ENCODE measurements at regions not wholly inside any gene's neighbourhood (a gene's known extent, or its start where the extent isn't known, plus 50 kb on each side); places are given as distances from the start of the nearest gene placed in this dataset.
"Not testable (repeated sequence)": the region's sequence is repeated elsewhere in the genome, so short reads cannot be mapped to it uniquely, and the experiment has no call there.

- CTCF ChIA-PET: interaction anchor here (0.8 kb wide), 1 partner anchor 9 kb away, joined by 3 read pairs; no protein-coding TSS in a partner anchor
- no peak overlapping the region for H2AFZ ChIP-seq (ENCODE audit: low read depth)
- no peak overlapping the region for H3K4me3 ChIP-seq (ENCODE audit: low read depth in 2 of 2, low read length in 1 of 2)
- H3K79me2 ChIP-seq (ENCODE audit: insufficient read depth): no peaks in the 10 kb centered on the region
- H3K36me3 ChIP-seq (replicated peaks in 1 of 2; ENCODE audit: control insufficient read depth in 1 of 2, insufficient read depth in 2 of 2, low read length in 1 of 2): no peaks in the 10 kb centered on the region
- H3F3A ChIP-seq (replicated peaks; ENCODE audit: insufficient read depth): no peaks in the 10 kb centered on the region
- no peaks in the 10 kb centered on the region for H3K9me2 ChIP-seq
- no peak overlapping the region for H3K9ac ChIP-seq
- H3K27me3 ChIP-seq (ENCODE audit: insufficient read depth): no peaks in the 10 kb centered on the region
- no peaks in the 10 kb centered on the region for H3K9me3 ChIP-seq
- no peaks in the 10 kb centered on the region; a peak in 1 of 4 replicates for H3K4me1 ChIP-seq (ENCODE audit: control insufficient read depth in 1 of 2, insufficient read depth in 2 of 2, low read depth in 1 of 2, low read length in 1 of 2)
- no peak for TF ChIP-seq RCOR1 (IDR thresholded peaks at IDR 0.05; ENCODE audit: low read length)
- no peak for TF ChIP-seq FOXM1 (IDR thresholded peaks at IDR 0.05; ENCODE audit: low read depth)
- TF ChIP-seq POLR2AphosphoS5 (IDR thresholded peaks at IDR 0.05; ENCODE audit: low read depth, low read length): no peak
- no peak for TF ChIP-seq TEAD4 (IDR thresholded peaks at IDR 0.05; ENCODE audit: borderline replicate concordance, insufficient read depth)
- TF ChIP-seq, protein P1, sequence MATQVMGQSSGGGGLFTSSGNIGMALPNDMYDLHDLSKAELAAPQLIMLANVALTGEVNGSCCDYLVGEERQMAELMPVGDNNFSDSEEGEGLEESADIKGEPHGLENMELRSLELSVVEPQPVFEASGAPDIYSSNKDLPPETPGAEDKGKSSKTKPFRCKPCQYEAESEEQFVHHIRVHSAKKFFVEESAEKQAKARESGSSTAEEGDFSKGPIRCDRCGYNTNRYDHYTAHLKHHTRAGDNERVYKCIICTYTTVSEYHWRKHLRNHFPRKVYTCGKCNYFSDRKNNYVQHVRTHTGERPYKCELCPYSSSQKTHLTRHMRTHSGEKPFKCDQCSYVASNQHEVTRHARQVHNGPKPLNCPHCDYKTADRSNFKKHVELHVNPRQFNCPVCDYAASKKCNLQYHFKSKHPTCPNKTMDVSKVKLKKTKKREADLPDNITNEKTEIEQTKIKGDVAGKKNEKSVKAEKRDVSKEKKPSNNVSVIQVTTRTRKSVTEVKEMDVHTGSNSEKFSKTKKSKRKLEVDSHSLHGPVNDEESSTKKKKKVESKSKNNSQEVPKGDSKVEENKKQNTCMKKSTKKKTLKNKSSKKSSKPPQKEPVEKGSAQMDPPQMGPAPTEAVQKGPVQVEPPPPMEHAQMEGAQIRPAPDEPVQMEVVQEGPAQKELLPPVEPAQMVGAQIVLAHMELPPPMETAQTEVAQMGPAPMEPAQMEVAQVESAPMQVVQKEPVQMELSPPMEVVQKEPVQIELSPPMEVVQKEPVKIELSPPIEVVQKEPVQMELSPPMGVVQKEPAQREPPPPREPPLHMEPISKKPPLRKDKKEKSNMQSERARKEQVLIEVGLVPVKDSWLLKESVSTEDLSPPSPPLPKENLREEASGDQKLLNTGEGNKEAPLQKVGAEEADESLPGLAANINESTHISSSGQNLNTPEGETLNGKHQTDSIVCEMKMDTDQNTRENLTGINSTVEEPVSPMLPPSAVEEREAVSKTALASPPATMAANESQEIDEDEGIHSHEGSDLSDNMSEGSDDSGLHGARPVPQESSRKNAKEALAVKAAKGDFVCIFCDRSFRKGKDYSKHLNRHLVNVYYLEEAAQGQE (IDR thresholded peaks at IDR 0.05; ENCODE audit: low read depth, low read length): no peak
- no peak for TF ChIP-seq MAX (IDR thresholded peaks at IDR 0.05; ENCODE audit: low read depth)
- no peak for TF ChIP-seq TCF12 (IDR thresholded peaks at IDR 0.05)
- no peak for TF ChIP-seq RFX5 (IDR thresholded peaks at IDR 0.05; ENCODE audit: low read length)
- no peak for TF ChIP-seq MEF2A (IDR thresholded peaks at IDR 0.05; ENCODE audit: borderline replicate concordance, low read depth)
- TF ChIP-seq CTCF (IDR thresholded peaks at IDR 0.05): no peak
- no peak for TF ChIP-seq JUND (IDR thresholded peaks at IDR 0.05)
- no peak for TF ChIP-seq SIN3A (IDR thresholded peaks at IDR 0.05; ENCODE audit: borderline replicate concordance, low read depth, low read length)
- no peak for TF ChIP-seq FOXJ3 (CRISPR knock-in tag; IDR thresholded peaks at IDR 0.05)
- no peak for TF ChIP-seq NRF1 (IDR thresholded peaks at IDR 0.05; ENCODE audit: low read depth, low read length)
- no peak for TF ChIP-seq GABPA (IDR thresholded peaks at IDR 0.05; ENCODE audit: low read depth)
- H3K4me2 ChIP-seq: no peak overlapping the region
- H3K27ac ChIP-seq (ENCODE audit: low read depth in 2 of 2, low read length in 1 of 2): no peak overlapping the region
- no peak for DNase-seq
- H4K20me1 ChIP-seq (ENCODE audit: insufficient read depth): no peaks in the 10 kb centered on the region
- POLR2A ChIA-PET: no interaction called here
These were observed 356.0 kb upstream of the KIF2B start for GRCh38 chr17:53466733-53467132.

GRCh38 chr17:53464396-53464795 is 358.3 kb upstream of the KIF2B start:
- H3K9me3 ChIP-seq; H3K9me2 ChIP-seq; DNase-seq; H3F3A ChIP-seq (replicated peaks; ENCODE audit: insufficient read depth); H3K27ac ChIP-seq (ENCODE audit: low read depth in 2 of 2, low read length in 1 of 2); H3K4me3 ChIP-seq (ENCODE audit: low read depth in 2 of 2, low read length in 1 of 2); H3K79me2 ChIP-seq (ENCODE audit: insufficient read depth); H4K20me1 ChIP-seq (ENCODE audit: insufficient read depth); POLR2A ChIA-PET; H3K27me3 ChIP-seq (ENCODE audit: insufficient read depth); H3K4me2 ChIP-seq; H3K36me3 ChIP-seq (replicated peaks in 1 of 2; ENCODE audit: control insufficient read depth in 1 of 2, insufficient read depth in 2 of 2, low read length in 1 of 2); H3K9ac ChIP-seq; H2AFZ ChIP-seq (ENCODE audit: low read depth); H3K4me1 ChIP-seq (ENCODE audit: control insufficient read depth in 1 of 2, insufficient read depth in 2 of 2, low read depth in 1 of 2, low read length in 1 of 2): not testable (repeated sequence)
- WGBS (ENCODE audit: low lambda C conversion rate): 56% methylated on average over 8 of the region's 8 CpGs
- CTCF ChIA-PET: interaction anchor here (1.0 kb wide), 1 partner anchor 35 kb away, joined by 3 read pairs; no protein-coding TSS in a partner anchor
